ENCODE measurements at regions not wholly inside any gene's neighbourhood (a gene's known extent, or its start where the extent isn't known, plus 50 kb on each side); places are given as distances from the start of the nearest gene placed in this dataset.
A peak's percentile ranks its signal among the peaks of the same experiment; 100 is the strongest.

DNA sequence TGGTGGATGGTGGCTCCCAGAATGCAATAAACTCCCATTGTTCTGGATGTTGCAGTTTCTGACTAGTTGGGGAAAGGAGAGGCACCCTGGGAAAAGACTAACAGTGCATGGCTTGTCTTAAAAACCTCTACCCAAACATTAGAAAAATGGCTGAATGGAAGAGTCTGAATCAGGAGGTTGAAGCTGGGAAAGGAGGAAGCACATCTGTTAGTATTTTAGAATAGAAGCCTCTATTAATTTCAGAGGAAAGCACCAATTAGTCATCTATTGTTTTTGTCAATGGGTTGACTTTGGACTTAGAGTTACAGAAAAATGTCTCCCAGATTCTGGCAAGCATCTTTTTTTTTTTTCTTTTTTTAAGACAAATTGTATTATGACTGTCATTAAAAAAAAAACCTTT lies 56.1 kb upstream of the ELMO1 start:
- H3K27ac ChIP-seq, result no peak overlapping the region
- DNase-seq (ENCODE audit: low spot score), result no peak
- TF ChIP-seq, protein P1, sequence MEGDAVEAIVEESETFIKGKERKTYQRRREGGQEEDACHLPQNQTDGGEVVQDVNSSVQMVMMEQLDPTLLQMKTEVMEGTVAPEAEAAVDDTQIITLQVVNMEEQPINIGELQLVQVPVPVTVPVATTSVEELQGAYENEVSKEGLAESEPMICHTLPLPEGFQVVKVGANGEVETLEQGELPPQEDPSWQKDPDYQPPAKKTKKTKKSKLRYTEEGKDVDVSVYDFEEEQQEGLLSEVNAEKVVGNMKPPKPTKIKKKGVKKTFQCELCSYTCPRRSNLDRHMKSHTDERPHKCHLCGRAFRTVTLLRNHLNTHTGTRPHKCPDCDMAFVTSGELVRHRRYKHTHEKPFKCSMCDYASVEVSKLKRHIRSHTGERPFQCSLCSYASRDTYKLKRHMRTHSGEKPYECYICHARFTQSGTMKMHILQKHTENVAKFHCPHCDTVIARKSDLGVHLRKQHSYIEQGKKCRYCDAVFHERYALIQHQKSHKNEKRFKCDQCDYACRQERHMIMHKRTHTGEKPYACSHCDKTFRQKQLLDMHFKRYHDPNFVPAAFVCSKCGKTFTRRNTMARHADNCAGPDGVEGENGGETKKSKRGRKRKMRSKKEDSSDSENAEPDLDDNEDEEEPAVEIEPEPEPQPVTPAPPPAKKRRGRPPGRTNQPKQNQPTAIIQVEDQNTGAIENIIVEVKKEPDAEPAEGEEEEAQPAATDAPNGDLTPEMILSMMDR (IDR thresholded peaks at IDR 0.05), result no peak
- H3K4me3 ChIP-seq, result no peak overlapping the region

DNA sequence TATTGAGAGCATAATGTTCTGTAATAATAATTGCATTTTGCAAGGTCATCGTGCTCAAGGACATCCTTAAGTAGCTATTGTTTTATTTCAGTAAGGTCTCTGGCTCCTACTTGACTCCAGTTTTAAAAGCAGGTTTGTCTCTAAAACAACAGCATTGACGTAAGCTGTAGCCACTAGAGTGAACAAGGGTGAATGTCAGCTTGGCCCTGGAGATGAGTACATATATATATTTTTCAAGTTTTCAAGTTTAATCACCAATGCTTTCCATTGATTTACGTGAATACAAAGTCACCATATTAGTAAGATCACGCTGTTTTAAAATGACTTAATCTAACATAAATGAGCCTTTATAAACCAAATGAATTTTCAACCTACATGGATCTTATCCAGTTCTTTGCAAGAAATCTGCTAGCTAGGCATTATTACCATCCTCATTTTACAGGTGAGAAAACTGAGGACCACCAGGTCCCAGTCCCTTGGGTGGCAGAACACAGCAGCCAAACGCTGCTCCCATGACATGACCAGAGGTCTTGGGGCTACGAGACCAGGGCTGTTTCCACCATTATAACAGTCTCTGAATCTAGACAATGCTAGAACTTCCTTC lies 57.2 kb upstream of the ELMO1 start:
- TF ChIP-seq, protein P1 (IDR thresholded peaks at IDR 0.05), result no peak
- Histone ChIP-seq H3K27ac (no peak overlapping the region), H3K4me3 (no peak overlapping the region)
- no peak for DNase-seq (ENCODE audit: low spot score)

DNA sequence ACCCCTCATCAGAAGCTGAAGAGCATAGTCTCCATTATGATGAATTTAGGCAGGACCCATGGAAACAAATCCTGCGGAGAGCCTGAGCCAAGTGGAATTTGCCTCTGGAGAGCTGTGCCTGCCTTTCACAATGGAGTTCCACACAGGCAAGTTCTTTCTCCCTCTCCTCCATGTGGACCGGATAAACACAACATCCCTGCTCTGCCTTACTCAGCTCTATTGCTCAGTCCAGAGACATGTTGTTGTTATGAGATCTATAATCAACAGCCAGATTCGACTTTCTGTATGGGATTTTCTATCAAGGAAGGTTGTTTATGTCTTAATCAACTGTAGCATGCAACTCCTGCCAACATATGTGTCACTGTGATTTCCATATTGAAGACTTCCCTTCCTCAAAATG lies 59.5 kb upstream of the ELMO1 start:
- Histone ChIP-seq H3K27ac (no peak overlapping the region), H3K4me3 (no peak overlapping the region)
- no peak for DNase-seq (ENCODE audit: low spot score)
- TF ChIP-seq, protein P1 (IDR thresholded peaks at IDR 0.05), result no peak

DNA sequence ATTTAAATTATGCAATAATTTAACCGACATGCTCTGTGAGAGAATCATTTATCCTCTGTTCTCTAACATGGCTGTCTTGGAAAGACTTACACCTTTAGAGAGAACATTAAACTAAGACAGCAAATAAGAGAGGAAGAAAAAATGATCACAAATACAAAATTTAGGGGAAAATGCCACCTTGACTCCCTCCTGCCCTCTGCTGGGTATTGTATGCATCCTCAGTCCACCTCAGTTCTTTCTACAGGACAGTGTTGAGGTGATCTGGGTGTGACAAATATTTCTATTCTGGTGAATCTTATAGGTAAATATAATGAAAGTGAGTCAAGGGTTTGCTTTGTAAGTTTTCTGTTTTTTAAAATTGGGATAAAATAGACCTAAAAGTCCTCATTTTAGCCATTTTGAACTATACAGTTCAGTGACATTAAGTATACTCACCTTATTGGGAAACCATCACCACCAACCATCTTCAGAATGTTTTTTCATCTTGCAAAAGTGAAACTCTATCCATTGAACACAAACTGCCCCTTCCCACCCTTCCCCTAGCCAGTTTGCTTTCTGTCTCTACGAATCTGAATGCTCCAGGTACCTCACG lies 61.5 kb upstream of the ELMO1 start:
- H3K27ac ChIP-seq, result no peak overlapping the region
- DNase-seq (ENCODE audit: low spot score), result no peak
- TF ChIP-seq, protein P1 (IDR thresholded peaks at IDR 0.05), result peak; percentile 57
- no peak overlapping the region for H3K4me3 ChIP-seq

DNA sequence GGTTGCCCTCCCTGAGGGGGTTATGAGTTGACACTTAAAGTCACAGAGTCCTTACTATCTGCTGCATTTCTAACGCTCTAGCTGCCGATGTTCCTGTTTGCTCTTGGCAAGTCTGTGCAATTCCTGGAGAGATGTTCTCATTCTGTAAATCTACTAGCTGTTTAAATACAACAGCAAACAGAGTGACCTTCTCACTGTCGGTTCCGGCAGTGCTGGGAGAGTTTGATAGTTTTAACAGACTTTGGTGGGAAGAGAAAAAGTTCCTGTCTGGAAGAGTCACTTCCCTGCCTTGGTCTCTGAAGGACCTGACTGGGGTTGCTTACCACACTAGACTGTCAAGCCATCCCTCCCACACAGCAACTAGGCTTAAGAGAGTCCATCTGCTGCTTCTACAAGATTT lies 63.3 kb upstream of the ELMO1 start:
- TF ChIP-seq, protein P1 (IDR thresholded peaks at IDR 0.05), result no peak
- no peak overlapping the region for H3K27ac ChIP-seq
- H3K4me3 ChIP-seq, result no peak overlapping the region
- DNase-seq (ENCODE audit: low spot score), result no peak

DNA sequence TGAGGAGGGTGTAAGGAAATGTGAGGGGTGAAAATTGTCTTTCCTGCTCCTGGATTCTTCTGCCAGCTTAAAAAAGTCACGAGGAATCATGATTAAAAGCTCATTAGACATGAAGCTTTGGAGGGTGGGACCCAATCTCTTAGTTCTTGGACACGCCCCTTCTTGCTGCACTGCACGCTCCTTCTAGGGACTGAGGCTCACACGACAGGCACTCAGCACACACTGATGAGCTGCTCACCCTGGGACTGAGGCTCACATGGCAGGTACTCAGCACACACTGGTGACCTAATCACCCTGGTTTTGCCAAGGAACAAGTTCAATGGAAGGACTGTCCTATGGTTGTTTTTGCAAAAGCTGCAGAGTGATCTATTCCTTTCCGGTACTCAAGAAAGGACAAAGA lies 65.8 kb upstream of the ELMO1 start:
- Histone ChIP-seq H3K4me3 (no peak overlapping the region), H3K27ac (no peak overlapping the region)
- TF ChIP-seq, protein P1 (IDR thresholded peaks at IDR 0.05), result no peak
- DNase-seq (ENCODE audit: low spot score), result no peak

DNA sequence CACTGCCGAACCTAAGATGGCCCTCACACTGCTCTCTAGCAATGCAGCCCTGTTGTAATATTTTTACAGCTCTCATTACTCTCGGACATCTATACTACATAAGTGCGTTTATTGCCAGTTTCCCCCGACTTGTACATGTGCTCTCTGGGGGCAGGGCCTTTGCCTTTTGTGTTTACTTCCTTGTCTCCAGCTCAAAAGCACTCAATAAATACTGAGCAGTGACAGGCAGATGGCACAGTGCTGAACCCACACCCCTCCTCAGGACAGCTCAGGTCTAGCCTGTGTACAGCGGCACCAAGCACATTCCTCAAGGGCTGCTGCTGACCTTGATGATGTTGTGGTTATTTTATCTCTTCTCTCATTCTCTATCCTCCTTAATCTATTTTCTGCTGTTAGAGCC lies 68.0 kb upstream of the ELMO1 start:
- TF ChIP-seq, protein P1 (IDR thresholded peaks at IDR 0.05), result no peak
- no peak overlapping the region for H3K27ac ChIP-seq
- DNase-seq (ENCODE audit: low spot score), result no peak
- no peak overlapping the region for H3K4me3 ChIP-seq

All from coronary artery (tissue), 2 donors.